Posterior cingulate gyrus (tissue), 11 donors: ENCODE measurements at regions not wholly inside any gene's neighbourhood (a gene's known extent, or its start where the extent isn't known, plus 50 kb on each side); places are given as distances from the start of the nearest gene placed in this dataset.
"Not testable (repeated sequence)": the region's sequence is repeated elsewhere in the genome, so short reads cannot be mapped to it uniquely, and the experiment has no call there.

Experiments used
- DNase-seq, 10 donors: peaks; one replicate each; pipeline versions ENCODE4 v3.0.0 to v3.0.0-alpha.2; 2020 to 2021; ENCODE audit warnings: mixed read lengths in 3 of 10
- intact Hi-C: fragments of 100-400 bp; cut with DNase I; formaldehyde crosslinking; loops from one replicate; pipeline ENCODE4 v1.15.1; 2023

DNA sequence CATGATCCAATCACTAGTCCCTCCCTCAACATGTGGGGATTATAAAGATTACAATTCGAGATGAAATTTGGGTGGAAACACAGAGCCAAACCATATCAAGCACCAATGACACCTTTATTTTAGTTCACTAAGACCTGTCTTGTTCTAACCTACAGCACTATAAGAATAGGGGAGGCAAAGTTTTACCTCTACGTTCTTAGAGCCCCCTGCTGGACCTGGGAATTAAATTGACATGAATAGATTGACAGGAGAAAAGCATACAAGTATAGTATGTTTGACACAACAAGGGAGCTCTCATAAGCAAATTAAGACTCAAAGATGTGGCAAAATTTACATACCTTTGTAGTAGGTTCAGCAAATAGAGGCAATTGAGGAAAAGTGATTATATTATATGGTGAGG is 974.4 kb upstream of the ALCAM start:
- no peak for DNase-seq
- intact Hi-C loops: no loop called here

DNA sequence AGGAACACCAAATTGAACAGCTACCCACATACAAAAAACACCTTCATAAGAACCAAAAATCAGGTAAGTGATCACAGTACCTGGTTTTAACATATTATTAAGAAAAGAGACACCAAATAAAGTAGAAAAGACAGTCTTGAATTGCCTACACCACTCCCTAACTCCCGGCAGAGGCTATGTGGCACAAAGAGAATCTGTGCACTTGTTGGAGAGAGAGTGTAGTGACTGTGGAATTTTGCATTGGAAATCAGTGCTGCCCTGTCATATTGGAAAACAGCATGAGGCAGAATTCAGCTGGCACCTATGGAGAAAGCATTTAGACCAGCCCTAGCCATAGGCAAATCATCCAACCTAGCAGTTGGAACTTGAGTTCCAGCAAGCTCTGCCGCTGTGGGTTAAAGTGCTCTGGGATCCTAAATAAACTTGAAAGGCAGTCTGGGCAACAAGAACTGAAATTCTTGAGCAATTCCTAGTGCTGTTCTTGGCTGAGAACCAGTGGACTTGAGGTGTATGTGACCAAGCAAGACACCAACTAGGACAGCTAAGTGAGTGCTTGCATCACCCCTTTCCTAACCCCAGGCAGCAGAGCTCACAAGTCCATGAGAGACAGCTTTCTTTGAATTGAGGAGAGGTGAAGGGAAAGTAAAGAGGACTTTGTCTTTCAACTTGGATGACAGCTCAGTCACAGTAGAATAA is 969.6 kb upstream of the ALCAM start:
- intact Hi-C loops: no loop called here
- DNase-seq: no peak

DNA sequence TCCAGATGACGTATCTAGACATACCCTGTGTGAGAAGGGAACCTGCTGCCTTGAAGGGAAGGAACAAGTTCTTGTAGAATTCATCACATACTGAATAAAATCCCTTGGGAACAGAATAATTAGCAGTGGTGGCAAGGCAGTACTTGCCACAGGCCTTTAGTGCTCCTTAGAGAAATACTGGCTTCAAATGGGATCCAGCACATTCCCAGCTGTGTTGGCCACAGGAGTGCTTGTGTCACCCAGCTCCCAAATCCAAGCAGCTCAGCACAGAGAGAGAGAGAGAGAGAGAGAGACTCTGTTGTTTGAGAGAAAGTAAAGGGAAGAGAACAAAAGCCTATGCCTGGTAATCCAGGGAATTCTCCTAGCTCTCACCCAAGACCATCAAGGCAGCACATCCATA is 969.0 kb upstream of the ALCAM start:
- intact Hi-C loops: no loop called here
- no peak for DNase-seq

DNA sequence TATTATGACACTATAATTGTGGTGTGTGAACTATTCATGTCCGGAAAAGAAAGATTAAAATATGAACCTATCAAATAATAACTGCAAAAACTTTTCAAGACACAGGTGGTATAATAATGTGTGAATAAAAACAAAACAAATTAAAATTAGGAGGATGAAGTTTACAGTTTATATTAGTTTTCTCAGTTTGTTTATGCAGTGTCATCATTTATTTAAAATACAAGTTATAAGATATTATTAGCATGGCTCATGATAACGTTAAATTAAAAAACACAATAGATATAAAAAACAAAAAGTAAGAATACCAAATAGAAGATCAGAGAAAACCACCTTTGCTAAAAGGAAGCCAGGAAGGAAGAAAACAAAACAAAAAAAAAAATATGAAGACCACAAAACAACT is 963.8 kb upstream of the ALCAM start:
- intact Hi-C loops: no loop called here
- DNase-seq: no peak

DNA sequence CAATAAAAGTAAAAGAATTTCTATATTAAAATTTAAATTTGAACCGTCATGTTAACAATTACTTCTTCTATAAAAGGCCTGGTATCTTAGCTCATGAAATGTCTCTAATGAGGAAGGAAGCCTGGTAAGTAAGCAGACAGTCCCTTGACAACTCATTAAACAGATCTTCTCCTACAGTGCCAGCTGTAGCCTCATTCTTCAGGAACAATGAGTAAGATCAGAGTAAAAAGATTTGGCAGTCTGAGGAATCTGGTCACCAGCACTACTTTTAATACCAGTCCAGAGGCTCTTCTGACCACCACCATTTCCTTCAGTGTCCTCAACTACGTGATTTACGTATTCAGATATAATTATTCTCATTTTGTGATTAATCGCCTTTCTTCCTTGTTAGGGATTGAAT is 955.0 kb upstream of the ALCAM start:
- intact Hi-C loops: no loop called here
- DNase-seq: no peak

DNA sequence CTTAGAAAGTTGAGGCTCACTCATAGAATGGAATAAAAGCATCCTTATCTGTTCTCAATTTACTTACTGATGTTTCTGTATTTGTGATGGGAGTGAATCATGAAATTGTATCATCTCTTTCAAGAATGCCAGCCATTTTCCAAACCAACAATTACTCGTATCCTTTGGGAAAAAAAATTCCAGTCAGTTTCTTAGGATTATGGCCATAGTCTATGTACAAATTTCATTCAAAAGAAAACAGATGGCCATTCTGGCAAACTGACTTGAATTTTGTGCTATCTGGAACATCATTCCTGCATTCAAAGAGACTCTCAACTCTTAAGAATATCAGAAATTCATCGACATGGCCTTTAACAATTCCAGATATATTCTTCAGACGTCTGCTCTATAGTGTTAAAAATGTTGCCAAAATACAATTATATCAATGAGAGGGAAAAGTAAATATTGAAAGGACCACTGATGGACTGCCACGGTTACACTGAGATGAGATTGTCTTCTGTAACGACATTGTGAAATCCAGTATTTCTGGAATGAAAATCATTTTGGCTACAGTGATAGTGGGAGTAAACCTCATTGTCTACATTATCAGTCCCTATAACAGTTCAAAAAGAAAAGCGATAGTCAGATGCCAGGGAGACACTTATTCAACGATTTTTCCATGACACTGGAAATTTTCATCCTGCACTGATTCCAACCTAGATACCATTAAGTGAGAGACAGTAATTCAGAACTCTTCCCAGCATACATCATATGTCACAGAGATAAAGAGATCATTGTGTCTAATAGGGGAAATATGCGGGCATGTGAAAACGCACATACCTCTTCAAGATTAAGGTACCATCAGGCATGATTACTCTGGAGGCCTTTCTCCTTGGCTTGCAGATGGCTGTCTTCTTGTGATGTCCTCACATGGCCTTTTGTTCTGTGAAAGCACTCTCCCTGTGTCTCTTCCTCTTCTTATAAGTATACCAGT is 953.8 kb upstream of the ALCAM start:
- intact Hi-C loops: no loop called here
- no peak for DNase-seq

DNA sequence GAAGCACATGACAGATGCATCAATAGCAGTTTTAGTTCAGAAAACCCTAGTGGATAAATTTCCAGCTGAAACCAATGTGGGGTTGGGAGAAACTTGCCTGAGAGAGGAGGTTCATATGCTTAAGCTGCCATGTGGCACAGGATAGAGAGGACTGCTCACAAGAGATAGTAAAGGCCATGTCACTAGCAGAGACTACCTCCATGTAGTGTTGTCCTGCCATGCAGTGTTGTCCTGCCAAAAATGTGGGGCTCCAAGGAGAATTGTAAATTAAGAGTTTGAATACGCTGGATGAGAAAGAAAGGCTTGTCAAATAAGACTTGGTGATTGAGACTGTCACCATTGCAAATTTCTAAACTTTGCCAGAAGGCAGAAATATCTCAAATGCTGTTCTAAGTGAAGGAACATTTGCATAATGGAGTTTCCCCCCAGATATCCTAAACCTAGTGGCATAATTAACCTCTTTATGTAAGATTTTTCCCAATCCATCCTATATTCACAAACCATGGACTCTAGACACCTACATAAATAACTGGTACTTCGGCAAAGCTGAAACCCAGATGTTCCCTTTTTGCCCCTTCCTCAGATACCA is 938.3 kb upstream of the ALCAM start:
- intact Hi-C loops: no loop called here
- no peak for DNase-seq

DNA sequence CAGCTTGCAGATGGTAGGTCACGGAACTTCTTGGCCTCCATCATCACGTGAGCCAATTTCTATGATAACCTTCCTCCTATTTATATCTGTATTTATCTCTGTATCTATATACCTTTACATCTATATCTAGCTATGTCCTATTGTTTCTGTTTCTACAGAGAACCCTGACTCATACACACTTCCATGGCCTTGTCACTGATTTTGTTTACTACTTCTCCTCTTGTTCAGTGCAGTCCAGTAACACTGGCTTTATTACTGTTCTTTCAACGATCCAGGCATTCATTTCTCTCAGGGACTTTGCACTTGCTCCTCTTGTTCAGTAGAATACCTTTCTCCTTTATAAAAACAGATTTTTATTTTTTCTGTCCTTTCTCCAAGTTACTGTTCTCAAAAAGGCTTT is 937.0 kb upstream of the ALCAM start:
- DNase-seq: no peak
- intact Hi-C loops: no loop called here

DNA sequence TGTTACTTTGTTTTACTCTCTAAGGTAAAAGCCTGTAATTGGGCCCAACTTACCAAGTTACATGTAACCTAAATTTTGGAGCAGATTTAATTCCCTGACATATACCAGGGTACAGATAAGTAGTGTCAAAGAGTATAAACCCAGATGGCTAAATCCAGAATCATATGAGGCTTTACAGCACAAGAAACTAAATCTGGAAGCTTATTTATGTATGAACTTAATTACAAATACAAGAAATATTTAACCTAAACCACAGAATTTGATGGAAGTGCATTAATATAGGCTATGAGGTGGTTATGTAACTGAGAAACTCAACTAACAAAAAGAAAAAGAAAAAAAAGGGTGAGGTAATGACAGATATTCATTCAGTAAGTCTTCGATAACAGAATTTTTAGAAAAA is 930.2 kb upstream of the ALCAM start:
- no peak for DNase-seq
- intact Hi-C loops: no loop called here

DNA sequence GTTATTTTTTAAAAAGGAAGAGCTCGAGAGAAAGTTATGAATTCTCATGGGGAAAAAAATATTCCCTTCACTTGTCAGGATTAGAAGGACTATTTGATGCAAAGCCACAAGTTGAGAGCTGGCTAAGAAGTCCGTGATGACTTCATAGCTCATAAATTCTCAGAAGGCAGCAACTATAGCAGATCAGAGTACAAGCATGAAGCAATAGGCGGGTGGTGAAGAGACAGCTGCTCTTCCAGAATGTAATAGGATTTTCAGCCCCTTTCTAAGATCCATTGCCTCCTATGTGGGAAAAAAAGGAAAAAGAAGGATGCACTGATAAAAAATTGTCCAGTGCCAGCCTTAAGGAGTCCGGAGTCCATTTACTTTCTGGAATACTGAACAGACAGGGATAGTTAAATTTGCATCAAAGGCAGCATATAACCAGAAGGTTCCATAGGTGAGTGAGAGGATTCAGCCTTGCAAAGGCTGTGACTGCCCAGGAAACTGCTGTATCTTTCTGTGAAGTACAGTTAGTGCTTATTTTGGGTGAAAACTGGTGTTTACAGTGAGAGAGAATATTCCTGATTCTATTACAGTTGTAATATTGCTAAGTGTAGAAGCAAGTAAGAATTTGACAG is 929.5 kb upstream of the ALCAM start:
- no peak for DNase-seq
- intact Hi-C loops: no loop called here

DNA sequence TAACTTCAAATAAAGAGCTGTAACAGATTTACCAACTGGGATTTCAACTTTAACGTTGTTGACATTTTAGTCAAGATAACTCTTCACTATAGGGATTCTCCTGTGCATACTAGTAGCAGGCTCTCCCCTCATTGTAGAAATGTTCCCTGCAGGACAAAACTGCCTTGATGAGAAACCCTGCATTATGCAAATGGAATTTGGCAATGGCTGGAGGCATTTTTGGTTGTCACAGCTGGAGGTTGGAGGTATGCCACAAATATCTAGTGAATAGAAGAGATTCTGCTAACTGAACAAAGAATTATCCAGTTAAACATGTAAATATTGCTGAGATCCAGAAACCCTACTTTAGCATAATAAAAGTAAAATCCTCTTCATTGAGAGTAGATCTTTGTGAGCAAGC is 928.8 kb upstream of the ALCAM start:
- intact Hi-C loops: no loop called here
- peak in 6 of 10 donors; percentile 10 to 77 (median 38) for DNase-seq

DNA sequence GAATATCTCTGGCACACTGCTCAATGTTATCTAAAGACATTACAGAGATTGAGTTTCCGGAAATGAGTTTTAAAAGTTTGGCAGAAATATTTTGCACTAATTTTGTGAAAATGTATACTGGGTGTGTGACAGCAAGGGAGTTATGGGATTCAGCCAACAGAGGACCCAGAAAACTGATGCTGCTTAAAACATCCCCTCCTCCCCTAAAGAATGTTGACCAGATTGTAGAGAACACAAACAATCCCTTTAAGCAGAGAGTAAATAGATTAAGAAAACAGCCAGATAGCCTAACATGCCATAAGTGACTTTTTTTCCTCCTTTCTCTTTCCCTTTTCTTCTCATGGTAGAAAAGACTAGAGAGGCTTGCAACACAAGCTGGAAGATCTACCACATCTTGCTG is 928.0 kb upstream of the ALCAM start:
- DNase-seq: no peak
- intact Hi-C loops: no loop called here

DNA sequence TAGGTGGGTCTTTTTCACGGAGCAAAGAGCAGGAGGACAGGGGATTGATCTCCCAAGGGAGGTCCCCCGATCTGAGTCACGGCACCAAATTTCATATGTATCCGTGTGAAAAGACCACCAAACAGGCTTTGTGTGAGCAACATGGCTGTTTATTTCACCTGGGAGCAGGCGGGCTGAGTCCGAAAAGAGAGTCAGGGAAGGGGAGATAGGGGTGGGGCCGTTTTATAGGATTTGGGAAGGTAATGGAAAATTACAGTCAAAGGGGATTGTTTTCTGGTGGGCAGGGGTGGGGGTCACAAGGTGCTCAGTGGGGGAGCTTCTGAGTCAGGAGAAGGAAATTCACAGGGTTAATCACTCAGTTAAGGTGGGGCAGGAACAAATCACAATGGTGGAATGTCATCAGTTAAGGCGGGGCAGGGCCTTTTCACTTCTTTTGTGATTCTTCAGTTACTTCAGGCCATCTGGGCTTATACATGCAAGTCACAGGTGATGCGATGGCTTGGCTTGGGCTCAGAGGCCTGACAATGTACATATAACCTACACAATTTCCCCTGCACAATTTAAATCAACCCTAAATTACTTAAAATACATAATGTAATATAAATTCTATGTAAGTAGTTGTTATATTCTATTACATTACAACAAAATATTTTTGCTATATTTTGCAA is 921.3 kb upstream of the ALCAM start:
- DNase-seq, intact Hi-C loops: not testable (repeated sequence)

DNA sequence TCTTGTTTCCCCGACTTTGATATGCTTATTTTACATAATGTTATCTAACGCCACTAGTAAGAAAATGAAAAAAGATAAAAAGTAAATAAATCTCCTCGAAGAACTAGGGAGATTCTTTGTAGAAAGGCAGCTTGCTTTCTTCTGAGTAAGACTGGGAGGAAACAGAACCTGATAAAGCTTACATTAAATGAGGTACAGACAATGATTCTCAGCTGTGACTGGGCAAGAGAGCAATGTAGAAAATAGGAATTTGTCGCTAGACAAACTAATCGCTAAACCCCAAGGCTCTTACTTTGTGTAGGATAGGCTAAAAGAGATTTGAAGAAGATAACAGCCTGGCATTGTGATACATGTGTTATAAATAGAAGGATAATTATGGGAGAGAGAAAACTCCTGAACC is 919.0 kb upstream of the ALCAM start:
- no peak for DNase-seq
- intact Hi-C loops: no loop called here

DNA sequence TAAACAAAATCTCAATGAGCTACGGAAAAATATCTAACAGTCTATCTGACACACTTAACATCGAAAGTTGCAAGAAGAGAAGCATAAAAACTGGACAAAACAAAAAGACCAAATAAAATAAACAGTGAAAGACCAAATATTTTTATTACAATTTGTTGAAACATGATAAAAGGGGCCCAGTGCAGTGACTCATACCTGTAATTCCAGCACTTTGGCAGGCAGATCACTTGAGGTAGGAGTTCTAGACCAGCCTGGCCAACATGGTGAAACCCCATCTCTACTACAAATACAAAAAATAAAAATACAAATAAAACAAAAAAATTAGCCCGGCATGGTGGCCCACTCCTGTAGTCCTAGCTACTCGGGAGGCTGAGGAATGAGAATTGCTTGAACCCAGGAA is 914.0 kb upstream of the ALCAM start:
- intact Hi-C loops: no loop called here
- DNase-seq: no peak

DNA sequence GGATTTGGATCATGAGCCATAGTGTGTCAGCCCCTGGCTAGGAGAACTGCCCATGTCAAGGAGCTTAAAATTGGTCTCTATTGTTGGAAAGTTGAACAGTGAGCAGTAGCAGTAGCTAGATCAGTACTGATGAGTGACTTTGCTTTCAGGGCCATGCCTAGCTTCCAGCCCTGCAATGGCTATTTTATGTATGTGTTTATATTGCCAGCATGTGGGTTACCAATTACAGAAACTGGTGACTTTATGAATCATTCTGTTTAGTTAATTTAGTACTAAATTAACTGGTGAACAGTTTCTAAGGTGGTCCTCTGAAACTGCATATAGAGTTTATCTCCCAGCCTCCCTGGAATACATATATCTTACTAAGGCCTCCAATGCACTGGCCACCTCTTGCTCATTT is 908.1 kb upstream of the ALCAM start:
- intact Hi-C loops: no loop called here
- no peak for DNase-seq

DNA sequence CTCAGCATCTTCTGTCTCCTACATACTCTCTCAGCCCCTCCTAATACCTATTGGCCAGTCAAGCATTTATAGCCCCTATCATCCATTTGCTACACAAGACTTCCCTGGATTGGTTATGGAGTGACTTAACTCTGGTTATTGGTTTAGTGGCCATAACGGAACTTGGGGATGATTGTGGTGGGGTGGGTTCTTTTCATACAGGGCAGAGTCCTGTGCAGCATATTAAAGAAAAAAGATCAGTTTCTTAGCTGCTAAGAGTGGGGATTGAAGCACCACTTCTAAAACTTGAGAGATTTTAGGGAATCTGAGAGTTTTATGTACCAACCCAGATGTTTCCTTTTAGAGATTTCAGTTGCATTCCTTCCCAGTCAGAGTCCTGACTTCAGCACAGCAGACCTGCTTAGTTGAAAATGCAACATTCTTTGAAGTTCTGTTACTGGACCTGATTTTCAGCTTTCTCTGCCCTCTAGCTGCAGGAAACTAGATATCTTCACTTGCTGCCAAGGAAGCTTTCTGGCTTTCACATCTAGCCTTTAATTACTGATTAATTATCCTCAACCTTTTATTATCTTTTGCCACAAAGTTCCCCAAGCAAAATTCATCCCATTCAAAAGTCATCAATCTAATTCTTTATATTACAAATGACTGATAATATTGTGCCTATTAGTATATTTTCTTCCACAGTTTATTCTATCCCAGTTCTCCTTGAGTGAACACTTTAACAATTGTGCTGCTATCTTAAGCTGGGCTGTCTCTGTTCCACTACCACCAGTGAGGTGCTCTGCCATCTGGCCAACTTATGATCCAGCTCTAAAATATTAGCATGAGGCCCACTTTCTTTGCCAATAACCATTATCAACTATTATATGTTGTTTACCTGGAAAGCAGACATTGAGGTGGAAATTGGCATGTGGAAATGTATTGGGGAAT is 906.0 kb upstream of the ALCAM start:
- intact Hi-C loops: loop anchor here (2.0 kb wide), 1 partner anchor 188 kb away; no protein-coding TSS in a partner anchor
- no peak for DNase-seq

DNA sequence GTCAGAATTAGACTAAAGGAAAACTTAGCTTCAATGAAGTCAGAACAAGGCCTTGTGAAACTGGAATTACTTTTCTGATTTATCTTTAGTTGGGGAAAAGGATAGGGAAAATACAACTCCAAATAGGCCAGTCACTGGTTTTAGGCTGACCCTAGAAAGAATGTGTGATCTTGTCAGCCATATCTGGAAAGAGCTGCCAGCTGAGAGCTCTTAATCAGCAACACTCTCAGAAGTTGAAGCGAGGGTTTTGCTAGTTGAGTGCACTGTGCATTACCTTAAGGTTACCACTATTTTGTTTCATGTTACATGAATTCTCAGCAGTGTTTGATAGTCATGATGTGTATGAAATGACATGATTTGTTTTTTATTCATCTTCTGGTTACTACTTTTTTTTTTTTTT is 905.3 kb upstream of the ALCAM start:
- intact Hi-C loops: loop anchor here (2.0 kb wide), 1 partner anchor 189 kb away; no protein-coding TSS in a partner anchor

DNA sequence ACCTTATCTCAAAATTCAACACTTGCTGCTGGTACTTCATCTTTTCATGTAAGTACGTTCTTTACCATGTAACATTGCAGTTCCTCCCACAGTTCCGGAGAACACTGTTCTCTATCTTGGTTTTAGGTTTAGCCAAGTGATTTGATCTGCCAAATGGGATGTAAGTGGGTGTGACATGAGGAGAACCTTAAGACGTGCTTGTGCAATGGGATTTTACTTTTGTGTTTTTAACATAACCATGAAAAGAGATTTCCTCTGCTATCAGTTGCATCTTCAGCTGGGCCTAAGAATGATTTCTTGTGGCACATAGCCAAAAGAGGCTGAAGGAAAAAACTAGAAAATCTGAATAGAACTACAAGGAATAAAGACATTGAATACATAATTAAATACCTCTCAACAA is 894.5 kb upstream of the ALCAM start:
- intact Hi-C loops: no loop called here
- no peak for DNase-seq

More for the DNA sequence above, 905.3 kb upstream of the ALCAM start:
- DNase-seq: no peak
